ENCODE measurements at regions not wholly inside any gene's neighbourhood (a gene's known extent, or its start where the extent isn't known, plus 50 kb on each side); places are given as distances from the start of the nearest gene placed in this dataset.

DNA sequence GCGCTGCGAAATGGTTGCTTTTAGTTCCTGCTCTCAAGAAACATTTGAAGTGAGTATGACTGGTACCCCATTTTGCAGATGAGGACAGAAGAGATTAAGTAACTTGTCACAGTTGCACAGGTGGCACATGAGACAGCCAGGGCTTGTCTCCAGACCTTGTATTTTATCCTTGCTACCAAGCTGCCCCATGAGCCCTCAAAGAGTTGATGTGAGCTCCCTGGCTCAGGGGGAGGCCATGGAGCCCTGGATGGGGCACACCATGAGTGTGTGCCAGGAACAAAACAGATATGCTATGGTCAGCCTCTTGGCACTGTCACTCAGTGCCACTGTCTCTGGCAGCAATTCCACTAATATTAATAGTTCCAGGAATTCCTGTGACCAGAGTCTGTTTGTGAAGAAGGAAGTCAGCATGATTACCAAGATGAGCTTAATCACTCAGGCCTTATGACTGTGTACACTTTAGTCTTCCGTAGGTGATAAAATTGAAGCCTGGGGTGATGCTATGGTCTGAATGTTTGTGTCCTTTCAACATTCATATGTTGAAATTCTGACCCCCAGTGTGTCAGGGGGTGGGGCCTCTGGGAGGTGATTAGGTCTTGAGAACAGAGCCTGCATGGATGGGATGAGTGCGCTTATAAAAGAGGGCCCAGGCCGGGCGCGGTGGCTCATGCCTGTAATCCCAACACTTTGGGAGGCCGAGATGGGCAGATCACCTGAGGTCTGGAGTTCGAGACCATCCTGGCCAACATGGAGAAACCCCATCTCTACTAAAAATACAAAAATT lies 806.8 kb downstream of the AACS start:
- TF ChIP-seq, protein P1, sequence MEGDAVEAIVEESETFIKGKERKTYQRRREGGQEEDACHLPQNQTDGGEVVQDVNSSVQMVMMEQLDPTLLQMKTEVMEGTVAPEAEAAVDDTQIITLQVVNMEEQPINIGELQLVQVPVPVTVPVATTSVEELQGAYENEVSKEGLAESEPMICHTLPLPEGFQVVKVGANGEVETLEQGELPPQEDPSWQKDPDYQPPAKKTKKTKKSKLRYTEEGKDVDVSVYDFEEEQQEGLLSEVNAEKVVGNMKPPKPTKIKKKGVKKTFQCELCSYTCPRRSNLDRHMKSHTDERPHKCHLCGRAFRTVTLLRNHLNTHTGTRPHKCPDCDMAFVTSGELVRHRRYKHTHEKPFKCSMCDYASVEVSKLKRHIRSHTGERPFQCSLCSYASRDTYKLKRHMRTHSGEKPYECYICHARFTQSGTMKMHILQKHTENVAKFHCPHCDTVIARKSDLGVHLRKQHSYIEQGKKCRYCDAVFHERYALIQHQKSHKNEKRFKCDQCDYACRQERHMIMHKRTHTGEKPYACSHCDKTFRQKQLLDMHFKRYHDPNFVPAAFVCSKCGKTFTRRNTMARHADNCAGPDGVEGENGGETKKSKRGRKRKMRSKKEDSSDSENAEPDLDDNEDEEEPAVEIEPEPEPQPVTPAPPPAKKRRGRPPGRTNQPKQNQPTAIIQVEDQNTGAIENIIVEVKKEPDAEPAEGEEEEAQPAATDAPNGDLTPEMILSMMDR (IDR thresholded peaks at IDR 0.05; ENCODE audit: poor library complexity, severe bottlenecking), result no peak
- TF ChIP-seq EZH2 (IDR thresholded peaks at IDR 0.05; ENCODE audit: borderline replicate concordance, insufficient read depth, low read length, poor library complexity, severe bottlenecking) (no peak), POLR2AphosphoS5 (IDR thresholded peaks at IDR 0.05) (no peak), EP300 (conservative IDR thresholded peaks at IDR 0.05; ENCODE audit: poor library complexity, severe bottlenecking) (no peak), MXI1 (conservative IDR thresholded peaks at IDR 0.05; ENCODE audit: poor library complexity, severe bottlenecking) (no peak)
- TF ChIP-seq, protein P2, sequence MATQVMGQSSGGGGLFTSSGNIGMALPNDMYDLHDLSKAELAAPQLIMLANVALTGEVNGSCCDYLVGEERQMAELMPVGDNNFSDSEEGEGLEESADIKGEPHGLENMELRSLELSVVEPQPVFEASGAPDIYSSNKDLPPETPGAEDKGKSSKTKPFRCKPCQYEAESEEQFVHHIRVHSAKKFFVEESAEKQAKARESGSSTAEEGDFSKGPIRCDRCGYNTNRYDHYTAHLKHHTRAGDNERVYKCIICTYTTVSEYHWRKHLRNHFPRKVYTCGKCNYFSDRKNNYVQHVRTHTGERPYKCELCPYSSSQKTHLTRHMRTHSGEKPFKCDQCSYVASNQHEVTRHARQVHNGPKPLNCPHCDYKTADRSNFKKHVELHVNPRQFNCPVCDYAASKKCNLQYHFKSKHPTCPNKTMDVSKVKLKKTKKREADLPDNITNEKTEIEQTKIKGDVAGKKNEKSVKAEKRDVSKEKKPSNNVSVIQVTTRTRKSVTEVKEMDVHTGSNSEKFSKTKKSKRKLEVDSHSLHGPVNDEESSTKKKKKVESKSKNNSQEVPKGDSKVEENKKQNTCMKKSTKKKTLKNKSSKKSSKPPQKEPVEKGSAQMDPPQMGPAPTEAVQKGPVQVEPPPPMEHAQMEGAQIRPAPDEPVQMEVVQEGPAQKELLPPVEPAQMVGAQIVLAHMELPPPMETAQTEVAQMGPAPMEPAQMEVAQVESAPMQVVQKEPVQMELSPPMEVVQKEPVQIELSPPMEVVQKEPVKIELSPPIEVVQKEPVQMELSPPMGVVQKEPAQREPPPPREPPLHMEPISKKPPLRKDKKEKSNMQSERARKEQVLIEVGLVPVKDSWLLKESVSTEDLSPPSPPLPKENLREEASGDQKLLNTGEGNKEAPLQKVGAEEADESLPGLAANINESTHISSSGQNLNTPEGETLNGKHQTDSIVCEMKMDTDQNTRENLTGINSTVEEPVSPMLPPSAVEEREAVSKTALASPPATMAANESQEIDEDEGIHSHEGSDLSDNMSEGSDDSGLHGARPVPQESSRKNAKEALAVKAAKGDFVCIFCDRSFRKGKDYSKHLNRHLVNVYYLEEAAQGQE (IDR thresholded peaks at IDR 0.05; ENCODE audit: borderline replicate concordance), result no peak
